ENCODE measurements at regions not wholly inside any gene's neighbourhood (a gene's known extent, or its start where the extent isn't known, plus 50 kb on each side); places are given as distances from the start of the nearest gene placed in this dataset.
A peak's percentile ranks its signal among the peaks of the same experiment; 100 is the strongest.

DNA sequence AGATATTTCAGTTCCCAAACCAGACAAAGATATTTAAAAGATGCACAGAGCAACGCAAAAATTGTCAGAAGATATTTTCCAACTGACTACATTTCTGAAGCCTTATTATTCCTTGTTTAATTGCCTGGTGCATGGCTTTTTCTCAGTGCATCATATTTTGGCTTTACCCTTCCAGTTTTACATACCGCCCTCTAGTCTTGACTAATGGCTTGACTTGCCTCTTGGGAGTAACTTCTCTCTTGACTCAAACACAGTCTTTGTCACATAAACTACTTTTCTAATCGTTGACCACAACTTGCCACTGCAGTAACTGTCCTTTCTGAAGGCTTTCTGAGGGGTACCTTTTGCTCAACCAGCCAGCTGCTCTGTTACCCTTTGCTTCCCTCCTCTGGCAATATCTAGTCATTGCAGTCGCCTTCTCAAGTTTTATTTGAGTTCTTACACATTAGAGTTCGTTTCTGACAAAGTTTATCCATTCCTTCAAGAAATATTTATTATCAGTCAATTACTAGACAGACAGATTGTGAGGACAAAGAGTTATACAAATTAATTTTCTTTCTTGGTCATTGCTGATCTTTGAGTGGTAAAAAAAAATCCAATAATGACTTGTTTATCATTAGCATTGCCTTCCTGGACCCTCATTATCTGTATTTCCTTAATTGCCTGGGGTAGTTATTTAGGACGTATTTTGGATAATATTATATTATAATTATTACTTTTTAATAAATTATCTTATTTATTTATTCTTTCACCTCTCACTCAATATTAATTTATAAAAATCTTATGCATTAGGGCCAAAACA is 506.9 kb upstream of the PCDH10 start:
- no peak overlapping the region for H2BK20ac ChIP-seq (ENCODE audit: low read depth, low read length, poor library complexity, severe bottlenecking)
- no peaks in the 10 kb centered on the region for H3K9me3 ChIP-seq (ENCODE audit: control insufficient read depth, low read depth, low read length)
- no peak overlapping the region for H3K23ac ChIP-seq (ENCODE audit: insufficient read length, low read depth, low read length)
- TF ChIP-seq, protein P1, sequence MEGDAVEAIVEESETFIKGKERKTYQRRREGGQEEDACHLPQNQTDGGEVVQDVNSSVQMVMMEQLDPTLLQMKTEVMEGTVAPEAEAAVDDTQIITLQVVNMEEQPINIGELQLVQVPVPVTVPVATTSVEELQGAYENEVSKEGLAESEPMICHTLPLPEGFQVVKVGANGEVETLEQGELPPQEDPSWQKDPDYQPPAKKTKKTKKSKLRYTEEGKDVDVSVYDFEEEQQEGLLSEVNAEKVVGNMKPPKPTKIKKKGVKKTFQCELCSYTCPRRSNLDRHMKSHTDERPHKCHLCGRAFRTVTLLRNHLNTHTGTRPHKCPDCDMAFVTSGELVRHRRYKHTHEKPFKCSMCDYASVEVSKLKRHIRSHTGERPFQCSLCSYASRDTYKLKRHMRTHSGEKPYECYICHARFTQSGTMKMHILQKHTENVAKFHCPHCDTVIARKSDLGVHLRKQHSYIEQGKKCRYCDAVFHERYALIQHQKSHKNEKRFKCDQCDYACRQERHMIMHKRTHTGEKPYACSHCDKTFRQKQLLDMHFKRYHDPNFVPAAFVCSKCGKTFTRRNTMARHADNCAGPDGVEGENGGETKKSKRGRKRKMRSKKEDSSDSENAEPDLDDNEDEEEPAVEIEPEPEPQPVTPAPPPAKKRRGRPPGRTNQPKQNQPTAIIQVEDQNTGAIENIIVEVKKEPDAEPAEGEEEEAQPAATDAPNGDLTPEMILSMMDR (conservative IDR thresholded peaks at IDR 0.05): peak; percentile 94
- no peaks in the 10 kb centered on the region for H3K79me1 ChIP-seq (ENCODE audit: insufficient read depth, low read depth, low read length, poor library complexity, severe bottlenecking)
- H3K9ac ChIP-seq (ENCODE audit: extremely low read depth, insufficient read length, low read length): no peak overlapping the region
- no peaks in the 10 kb centered on the region for H3K27me3 ChIP-seq (ENCODE audit: insufficient read depth, low read length)
- peak overlapping the region; percentile 7 to 73 (median 67); a peak in 4 of 7 replicates for H3K27ac Mint-ChIP-seq
- peaks cover 4 to 5% of the 10 kb centered on the region in 2 experiments for H3K4me1 Mint-ChIP-seq
- H2AFZ ChIP-seq (ENCODE audit: low read length): no peak overlapping the region
- H4K20me1 ChIP-seq (ENCODE audit: control insufficient read depth, insufficient read depth, insufficient read length): no peaks in the 10 kb centered on the region
- H3K4ac ChIP-seq (ENCODE audit: low read depth, low read length): no peak overlapping the region
- no peak overlapping the region for H2BK12ac ChIP-seq (ENCODE audit: insufficient read length, low read depth, low read length)
- H3K56ac ChIP-seq (ENCODE audit: insufficient read length, low read depth, low read length): no peak overlapping the region
- no peaks in the 10 kb centered on the region for H3K79me2 ChIP-seq (ENCODE audit: insufficient read depth, low read length)
- no peaks in the 10 kb centered on the region for H3K4me1 ChIP-seq (ENCODE audit: insufficient read depth, low read length)
- no CpG with 5 or more reads among the region's 6 CpGs for WGBS (ENCODE audit: extremely low coverage, insufficient read length, low lambda C conversion rate)
- H4K8ac ChIP-seq (replicated peaks; ENCODE audit: insufficient read length, low read depth, low read length): no peak overlapping the region
- no peak overlapping the region for H3T11ph ChIP-seq (ENCODE audit: low read length)
- no peak overlapping the region for H3K4me3 Mint-ChIP-seq
- peaks cover 1 to 8% (median 4%) of the 10 kb centered on the region in 3 experiments for H3K36me3 Mint-ChIP-seq (ENCODE audit: insufficient read depth in 1 of 3, low read depth in 3 of 3)
- H4K5ac ChIP-seq (ENCODE audit: insufficient read length, low read depth, low read length): no peak overlapping the region
- H3K14ac ChIP-seq (ENCODE audit: insufficient read depth, low read length): no peak overlapping the region
- no peak overlapping the region for H4K91ac ChIP-seq (ENCODE audit: insufficient read length, low read depth, low read length)
- no peak overlapping the region for H2BK5ac ChIP-seq (ENCODE audit: insufficient read length, low read length)
- no peaks in the 10 kb centered on the region for H3K23me2 ChIP-seq (ENCODE audit: insufficient read length, low read depth, low read length, poor library complexity, severe bottlenecking)
- peak; percentile 55 for DNase-seq
- H2AK5ac ChIP-seq (ENCODE audit: insufficient read length, low read length): no peak overlapping the region
- H2BK15ac ChIP-seq (ENCODE audit: low read depth, low read length): no peak overlapping the region
- H3K18ac ChIP-seq (ENCODE audit: insufficient read length, low read depth, low read length): no peak overlapping the region
- H3K27me3 Mint-ChIP-seq (ENCODE audit: low read depth): no peaks in the 10 kb centered on the region
- H2BK120ac ChIP-seq (ENCODE audit: low read depth, low read length, poor library complexity, severe bottlenecking): no peak overlapping the region
- peaks cover 4% of the 10 kb centered on the region in 2 experiments for H3K9me3 Mint-ChIP-seq
- H3K4me2 ChIP-seq (ENCODE audit: insufficient read depth, insufficient read length, low read length): no peak overlapping the region
- H3K27ac ChIP-seq (ENCODE audit: insufficient read length, low read depth, low read length): no peak overlapping the region
